Left ventricle myocardium inferior (tissue), 1 donor: ENCODE measurements at regions not wholly inside any gene's neighbourhood (a gene's known extent, or its start where the extent isn't known, plus 50 kb on each side); places are given as distances from the start of the nearest gene placed in this dataset.

Source experiments
- DNase-seq: peaks from one replicate; pipeline ENCODE4 v3.0.0-alpha.2; 2020
- H3K27ac ChIP-seq: fragments of 200-600 bp; replicated peaks from 2 replicates; pipeline ENCODE4 v1.8.0; 2021
- H3K27me3 ChIP-seq: fragments of 200-600 bp; 2 replicates; pipeline ENCODE4 v1.8.0; 2021; ENCODE audit warnings: low read depth
- H3K36me3 ChIP-seq: fragments of 200-600 bp; 2 replicates; pipeline ENCODE4 v1.8.0; 2021
- H3K4me1 ChIP-seq: fragments of 200-600 bp; 2 replicates; pipeline ENCODE4 v1.8.0; 2021
- H3K4me3 ChIP-seq: fragments of 200-600 bp; 2 replicates; pipeline ENCODE4 v1.8.0; 2021; ENCODE audit warnings: mild to moderate bottlenecking, moderate library complexity
- H3K9me3 ChIP-seq: fragments of 200-600 bp; replicated peaks from 2 replicates; pipeline ENCODE4 v1.8.0; 2021
- CTCF ChIP-seq: fragments of 200-600 bp; IDR thresholded peaks from 2 replicates; pipeline ENCODE4 v1.8.0; 2021; ENCODE audit warnings: antibody characterized with exemption, mild to moderate bottlenecking, borderline replicate concordance
- intact Hi-C: fragments of 100-400 bp; cut with micrococcal nuclease; formaldehyde crosslinking; loops from one replicate; pipeline ENCODE4 v1.11.0; 2022
- donor health status: DM: no; HTN: yes; CAD: no; lungs with severe emphysema.

GRCh38 chr1:30248373-30248772 lies 475.0 kb downstream of the MATN1 start:
- no peak for TF ChIP-seq CTCF
- intact Hi-C loops, result no loop called here
- Histone ChIP-seq H3K36me3 (no peaks in the 10 kb centered on the region), H3K27ac (no peak overlapping the region), H3K9me3 (no peaks in the 10 kb centered on the region), H3K4me3 (no peak overlapping the region), H3K4me1 (no peaks in the 10 kb centered on the region), H3K27me3 (peaks cover 97% of the 10 kb centered on the region)
- no peak for DNase-seq

GRCh38 chr1:30244801-30245200 lies 478.6 kb downstream of the MATN1 start:
- DNase-seq, result no peak
- no peak overlapping the region for H3K27ac ChIP-seq
- no peak for TF ChIP-seq CTCF
- H3K9me3 ChIP-seq, result no peaks in the 10 kb centered on the region
- intact Hi-C loops, result no loop called here
- peaks cover 96% of the 10 kb centered on the region for H3K27me3 ChIP-seq
- no peaks in the 10 kb centered on the region for H3K4me1 ChIP-seq
- H3K4me3 ChIP-seq, result no peak overlapping the region
- no peaks in the 10 kb centered on the region for H3K36me3 ChIP-seq

- H3K4me1 ChIP-seq, result no peaks in the 10 kb centered on the region
- peaks cover 9% of the 10 kb centered on the region for H3K9me3 ChIP-seq
- H3K27ac ChIP-seq, result no peak overlapping the region
- no peak overlapping the region for H3K4me3 ChIP-seq
- DNase-seq, result no peak
- H3K36me3 ChIP-seq, result no peaks in the 10 kb centered on the region
- intact Hi-C loops, result no loop called here
- TF ChIP-seq CTCF, result no peak
- H3K27me3 ChIP-seq, result peaks cover 82% of the 10 kb centered on the region
Measured at GRCh38 chr1:30242722-30243457, 480.5 kb downstream of the MATN1 start.

- H3K9me3 ChIP-seq, result peaks cover 15% of the 10 kb centered on the region
- no peak for DNase-seq
- H3K27me3 ChIP-seq, result peaks cover 75% of the 10 kb centered on the region
- H3K36me3 ChIP-seq, result no peaks in the 10 kb centered on the region
- no peak overlapping the region for H3K27ac ChIP-seq
- TF ChIP-seq CTCF, result no peak
- no peaks in the 10 kb centered on the region for H3K4me1 ChIP-seq
- intact Hi-C loops, result no loop called here
- H3K4me3 ChIP-seq, result no peak overlapping the region
Measured at GRCh38 chr1:30242168-30242567, 481.2 kb downstream of the MATN1 start.

GRCh38 chr1:30241681-30242080 lies 481.7 kb downstream of the MATN1 start:
- intact Hi-C loops, result no loop called here
- Histone ChIP-seq H3K4me3 (no peak overlapping the region), H3K4me1 (no peaks in the 10 kb centered on the region), H3K9me3 (peaks cover 15% of the 10 kb centered on the region), H3K27me3 (peaks cover 72% of the 10 kb centered on the region), H3K27ac (no peak overlapping the region), H3K36me3 (no peaks in the 10 kb centered on the region)
- no peak for DNase-seq
- TF ChIP-seq CTCF, result no peak
